ENCODE measurements at regions not wholly inside any gene's neighbourhood (a gene's known extent, or its start where the extent isn't known, plus 50 kb on each side); places are given as distances from the start of the nearest gene placed in this dataset.

DNA sequence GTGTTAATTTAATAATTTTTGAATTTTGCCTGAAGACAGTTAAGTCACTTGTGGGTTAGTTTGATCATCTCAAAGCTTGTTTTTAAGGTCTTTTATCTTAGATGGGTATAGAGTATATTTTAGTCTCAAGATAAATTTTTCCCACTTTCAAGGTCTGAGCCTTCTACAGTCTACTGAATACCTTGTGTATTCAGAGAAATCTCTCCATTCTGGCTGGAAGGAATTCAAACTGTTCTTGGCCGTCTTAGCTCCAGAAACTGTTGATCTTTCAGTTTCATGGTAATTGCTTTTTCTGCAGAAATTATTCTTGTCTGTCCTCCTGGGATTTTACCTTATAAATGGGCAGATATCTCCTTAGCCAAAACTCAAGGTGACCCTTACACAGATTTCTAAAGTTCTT lies 97.9 kb downstream of the GC start:
- DNase-seq (ENCODE audit: low spot score) (no peak), ATAC-seq (no peak)
- H3K36me3 Mint-ChIP-seq, result 0 out of 2 replicates have a peak, but pooled peaks cover 2% of the 10 kb centered on the region
- CTCF ChIA-PET, result no interaction called here
- H3K4me3 Mint-ChIP-seq, result no peak overlapping the region
- POLR2A ChIA-PET, result no interaction called here
- H3K27me3 Mint-ChIP-seq (ENCODE audit: low read depth), result no peaks in the 10 kb centered on the region
- H3K27ac Mint-ChIP-seq, result no peak overlapping the region
- TF ChIP-seq, protein P1, sequence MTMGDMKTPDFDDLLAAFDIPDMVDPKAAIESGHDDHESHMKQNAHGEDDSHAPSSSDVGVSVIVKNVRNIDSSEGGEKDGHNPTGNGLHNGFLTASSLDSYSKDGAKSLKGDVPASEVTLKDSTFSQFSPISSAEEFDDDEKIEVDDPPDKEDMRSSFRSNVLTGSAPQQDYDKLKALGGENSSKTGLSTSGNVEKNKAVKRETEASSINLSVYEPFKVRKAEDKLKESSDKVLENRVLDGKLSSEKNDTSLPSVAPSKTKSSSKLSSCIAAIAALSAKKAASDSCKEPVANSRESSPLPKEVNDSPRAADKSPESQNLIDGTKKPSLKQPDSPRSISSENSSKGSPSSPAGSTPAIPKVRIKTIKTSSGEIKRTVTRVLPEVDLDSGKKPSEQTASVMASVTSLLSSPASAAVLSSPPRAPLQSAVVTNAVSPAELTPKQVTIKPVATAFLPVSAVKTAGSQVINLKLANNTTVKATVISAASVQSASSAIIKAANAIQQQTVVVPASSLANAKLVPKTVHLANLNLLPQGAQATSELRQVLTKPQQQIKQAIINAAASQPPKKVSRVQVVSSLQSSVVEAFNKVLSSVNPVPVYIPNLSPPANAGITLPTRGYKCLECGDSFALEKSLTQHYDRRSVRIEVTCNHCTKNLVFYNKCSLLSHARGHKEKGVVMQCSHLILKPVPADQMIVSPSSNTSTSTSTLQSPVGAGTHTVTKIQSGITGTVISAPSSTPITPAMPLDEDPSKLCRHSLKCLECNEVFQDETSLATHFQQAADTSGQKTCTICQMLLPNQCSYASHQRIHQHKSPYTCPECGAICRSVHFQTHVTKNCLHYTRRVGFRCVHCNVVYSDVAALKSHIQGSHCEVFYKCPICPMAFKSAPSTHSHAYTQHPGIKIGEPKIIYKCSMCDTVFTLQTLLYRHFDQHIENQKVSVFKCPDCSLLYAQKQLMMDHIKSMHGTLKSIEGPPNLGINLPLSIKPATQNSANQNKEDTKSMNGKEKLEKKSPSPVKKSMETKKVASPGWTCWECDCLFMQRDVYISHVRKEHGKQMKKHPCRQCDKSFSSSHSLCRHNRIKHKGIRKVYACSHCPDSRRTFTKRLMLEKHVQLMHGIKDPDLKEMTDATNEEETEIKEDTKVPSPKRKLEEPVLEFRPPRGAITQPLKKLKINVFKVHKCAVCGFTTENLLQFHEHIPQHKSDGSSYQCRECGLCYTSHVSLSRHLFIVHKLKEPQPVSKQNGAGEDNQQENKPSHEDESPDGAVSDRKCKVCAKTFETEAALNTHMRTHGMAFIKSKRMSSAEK (CRISPR knock-in tag; IDR thresholded peaks at IDR 0.05; ENCODE audit: borderline replicate concordance), result no peak
- TF ChIP-seq, protein P2, sequence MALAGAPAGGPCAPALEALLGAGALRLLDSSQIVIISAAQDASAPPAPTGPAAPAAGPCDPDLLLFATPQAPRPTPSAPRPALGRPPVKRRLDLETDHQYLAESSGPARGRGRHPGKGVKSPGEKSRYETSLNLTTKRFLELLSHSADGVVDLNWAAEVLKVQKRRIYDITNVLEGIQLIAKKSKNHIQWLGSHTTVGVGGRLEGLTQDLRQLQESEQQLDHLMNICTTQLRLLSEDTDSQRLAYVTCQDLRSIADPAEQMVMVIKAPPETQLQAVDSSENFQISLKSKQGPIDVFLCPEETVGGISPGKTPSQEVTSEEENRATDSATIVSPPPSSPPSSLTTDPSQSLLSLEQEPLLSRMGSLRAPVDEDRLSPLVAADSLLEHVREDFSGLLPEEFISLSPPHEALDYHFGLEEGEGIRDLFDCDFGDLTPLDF (CRISPR knock-in tag; IDR thresholded peaks at IDR 0.05), result no peak
- TF ChIP-seq, protein P3, sequence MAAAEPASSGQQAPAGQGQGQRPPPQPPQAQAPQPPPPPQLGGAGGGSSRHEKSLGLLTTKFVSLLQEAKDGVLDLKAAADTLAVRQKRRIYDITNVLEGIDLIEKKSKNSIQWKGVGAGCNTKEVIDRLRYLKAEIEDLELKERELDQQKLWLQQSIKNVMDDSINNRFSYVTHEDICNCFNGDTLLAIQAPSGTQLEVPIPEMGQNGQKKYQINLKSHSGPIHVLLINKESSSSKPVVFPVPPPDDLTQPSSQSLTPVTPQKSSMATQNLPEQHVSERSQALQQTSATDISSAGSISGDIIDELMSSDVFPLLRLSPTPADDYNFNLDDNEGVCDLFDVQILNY (CRISPR knock-in tag; IDR thresholded peaks at IDR 0.05), result no peak
- TF ChIP-seq ZNF232 (CRISPR knock-in tag; IDR thresholded peaks at IDR 0.05), result no peak
- TF ChIP-seq MYBL2 (CRISPR knock-in tag; IDR thresholded peaks at IDR 0.05), result no peak
- TF ChIP-seq, protein P4, sequence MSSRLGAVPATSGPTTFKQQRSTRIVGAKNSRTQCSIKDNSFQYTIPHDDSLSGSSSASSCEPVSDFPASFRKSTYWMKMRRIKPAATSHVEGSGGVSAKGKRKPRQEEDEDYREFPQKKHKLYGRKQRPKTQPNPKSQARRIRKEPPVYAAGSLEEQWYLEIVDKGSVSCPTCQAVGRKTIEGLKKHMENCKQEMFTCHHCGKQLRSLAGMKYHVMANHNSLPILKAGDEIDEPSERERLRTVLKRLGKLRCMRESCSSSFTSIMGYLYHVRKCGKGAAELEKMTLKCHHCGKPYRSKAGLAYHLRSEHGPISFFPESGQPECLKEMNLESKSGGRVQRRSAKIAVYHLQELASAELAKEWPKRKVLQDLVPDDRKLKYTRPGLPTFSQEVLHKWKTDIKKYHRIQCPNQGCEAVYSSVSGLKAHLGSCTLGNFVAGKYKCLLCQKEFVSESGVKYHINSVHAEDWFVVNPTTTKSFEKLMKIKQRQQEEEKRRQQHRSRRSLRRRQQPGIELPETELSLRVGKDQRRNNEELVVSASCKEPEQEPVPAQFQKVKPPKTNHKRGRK (CRISPR knock-in tag; IDR thresholded peaks at IDR 0.05; ENCODE audit: borderline replicate concordance), result no peak
- peaks cover 18% of the 10 kb centered on the region for H3K4me1 Mint-ChIP-seq
- H3K9me3 Mint-ChIP-seq, result peaks cover 15% of the 10 kb centered on the region

DNA sequence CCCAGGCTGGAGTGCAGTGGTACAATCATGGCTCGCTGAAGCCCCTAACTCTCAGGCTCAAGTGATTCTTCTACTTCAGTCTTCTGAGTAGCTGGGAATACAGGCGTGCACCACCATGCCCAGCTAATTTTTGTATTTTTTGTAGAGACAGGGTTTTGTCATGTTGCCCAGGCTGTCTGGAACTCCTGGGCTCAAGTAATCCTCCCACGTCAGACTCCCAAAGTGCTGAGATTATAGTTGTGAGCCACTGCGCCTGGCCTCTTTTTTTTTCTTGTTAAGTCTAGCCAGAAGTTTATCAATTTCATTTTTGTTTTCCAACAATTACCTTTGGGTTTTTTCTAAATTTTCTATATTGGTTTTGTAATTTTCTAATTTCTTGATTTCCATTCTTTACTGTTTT lies 100.6 kb downstream of the GC start:
- DNase-seq (ENCODE audit: low spot score) (no peak), ATAC-seq (no peak)
- Mint-ChIP-seq H3K27me3 (ENCODE audit: low read depth) (no peaks in the 10 kb centered on the region), H3K4me3 (no peak overlapping the region), H3K36me3 (no peaks in the 10 kb centered on the region), H3K4me1 (peaks cover 12% of the 10 kb centered on the region), H3K27ac (no peak overlapping the region), H3K9me3 (peaks cover 11% of the 10 kb centered on the region)
- CTCF ChIA-PET, result interaction anchor here (1.1 kb wide), 1 partner anchor 89 kb away, joined by 3 read pairs; no protein-coding TSS in a partner anchor
- POLR2A ChIA-PET, result no interaction called here
- TF ChIP-seq, protein P5, sequence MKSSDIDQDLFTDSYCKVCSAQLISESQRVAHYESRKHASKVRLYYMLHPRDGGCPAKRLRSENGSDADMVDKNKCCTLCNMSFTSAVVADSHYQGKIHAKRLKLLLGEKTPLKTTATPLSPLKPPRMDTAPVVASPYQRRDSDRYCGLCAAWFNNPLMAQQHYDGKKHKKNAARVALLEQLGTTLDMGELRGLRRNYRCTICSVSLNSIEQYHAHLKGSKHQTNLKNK (CRISPR knock-in tag; IDR thresholded peaks at IDR 0.05), result no peak
- TF ChIP-seq PRRX2 (CRISPR knock-in tag; IDR thresholded peaks at IDR 0.05) (no peak), SP1 (CRISPR knock-in tag; conservative IDR thresholded peaks at IDR 0.05) (no peak)
- TF ChIP-seq, protein P6, sequence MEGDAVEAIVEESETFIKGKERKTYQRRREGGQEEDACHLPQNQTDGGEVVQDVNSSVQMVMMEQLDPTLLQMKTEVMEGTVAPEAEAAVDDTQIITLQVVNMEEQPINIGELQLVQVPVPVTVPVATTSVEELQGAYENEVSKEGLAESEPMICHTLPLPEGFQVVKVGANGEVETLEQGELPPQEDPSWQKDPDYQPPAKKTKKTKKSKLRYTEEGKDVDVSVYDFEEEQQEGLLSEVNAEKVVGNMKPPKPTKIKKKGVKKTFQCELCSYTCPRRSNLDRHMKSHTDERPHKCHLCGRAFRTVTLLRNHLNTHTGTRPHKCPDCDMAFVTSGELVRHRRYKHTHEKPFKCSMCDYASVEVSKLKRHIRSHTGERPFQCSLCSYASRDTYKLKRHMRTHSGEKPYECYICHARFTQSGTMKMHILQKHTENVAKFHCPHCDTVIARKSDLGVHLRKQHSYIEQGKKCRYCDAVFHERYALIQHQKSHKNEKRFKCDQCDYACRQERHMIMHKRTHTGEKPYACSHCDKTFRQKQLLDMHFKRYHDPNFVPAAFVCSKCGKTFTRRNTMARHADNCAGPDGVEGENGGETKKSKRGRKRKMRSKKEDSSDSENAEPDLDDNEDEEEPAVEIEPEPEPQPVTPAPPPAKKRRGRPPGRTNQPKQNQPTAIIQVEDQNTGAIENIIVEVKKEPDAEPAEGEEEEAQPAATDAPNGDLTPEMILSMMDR (IDR thresholded peaks at IDR 0.05), result no peak
- TF ChIP-seq, protein P7, sequence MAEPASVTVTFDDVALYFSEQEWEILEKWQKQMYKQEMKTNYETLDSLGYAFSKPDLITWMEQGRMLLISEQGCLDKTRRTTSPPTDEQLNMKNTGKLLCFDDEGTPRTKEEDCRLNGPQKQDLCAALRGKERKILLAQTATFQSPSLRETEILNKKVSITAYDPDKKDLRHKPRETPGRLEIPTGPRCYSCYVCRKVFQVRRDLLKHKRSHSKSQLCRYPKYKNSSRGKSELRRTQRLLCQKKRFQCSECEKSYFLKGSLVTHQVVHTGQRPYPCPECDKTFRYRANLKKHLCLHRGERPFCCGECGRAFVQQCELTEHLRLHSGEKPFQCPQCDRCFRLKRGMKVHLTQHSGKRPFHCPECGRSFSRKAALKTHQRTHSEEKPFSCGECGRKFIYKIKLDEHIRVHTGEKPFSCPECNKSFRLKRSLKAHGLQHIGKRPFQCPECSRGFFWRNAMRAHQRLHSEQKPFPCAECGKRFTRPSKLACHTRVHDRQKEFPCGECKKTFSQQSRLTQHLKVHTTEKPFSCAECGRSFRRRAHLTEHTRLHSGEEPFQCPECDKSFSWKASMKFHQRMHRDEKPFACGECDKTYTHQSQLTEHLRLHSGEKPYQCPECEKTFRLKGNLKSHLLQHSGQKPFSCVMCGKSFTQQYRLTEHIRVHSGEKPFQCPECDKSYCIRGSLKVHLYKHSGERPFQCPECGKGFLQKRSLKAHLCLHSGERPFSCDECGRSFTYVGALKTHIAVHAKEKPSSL (CRISPR knock-in tag; conservative IDR thresholded peaks at IDR 0.05), result no peak
- TF ChIP-seq, protein P8, sequence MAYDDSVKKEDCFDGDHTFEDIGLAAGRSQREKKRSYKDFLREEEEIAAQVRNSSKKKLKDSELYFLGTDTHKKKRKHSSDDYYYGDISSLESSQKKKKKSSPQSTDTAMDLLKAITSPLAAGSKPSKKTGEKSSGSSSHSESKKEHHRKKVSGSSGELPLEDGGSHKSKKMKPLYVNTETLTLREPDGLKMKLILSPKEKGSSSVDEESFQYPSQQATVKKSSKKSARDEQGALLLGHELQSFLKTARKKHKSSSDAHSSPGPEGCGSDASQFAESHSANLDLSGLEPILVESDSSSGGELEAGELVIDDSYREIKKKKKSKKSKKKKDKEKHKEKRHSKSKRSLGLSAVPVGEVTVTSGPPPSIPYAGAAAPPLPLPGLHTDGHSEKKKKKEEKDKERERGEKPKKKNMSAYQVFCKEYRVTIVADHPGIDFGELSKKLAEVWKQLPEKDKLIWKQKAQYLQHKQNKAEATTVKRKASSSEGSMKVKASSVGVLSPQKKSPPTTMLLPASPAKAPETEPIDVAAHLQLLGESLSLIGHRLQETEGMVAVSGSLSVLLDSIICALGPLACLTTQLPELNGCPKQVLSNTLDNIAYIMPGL (CRISPR knock-in tag; IDR thresholded peaks at IDR 0.05), result no peak
- TF ChIP-seq, protein P9, sequence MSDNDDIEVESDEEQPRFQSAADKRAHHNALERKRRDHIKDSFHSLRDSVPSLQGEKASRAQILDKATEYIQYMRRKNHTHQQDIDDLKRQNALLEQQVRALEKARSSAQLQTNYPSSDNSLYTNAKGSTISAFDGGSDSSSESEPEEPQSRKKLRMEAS (CRISPR knock-in tag; IDR thresholded peaks at IDR 0.05), result no peak

Measured in WTC11 (cell line).